ENCODE measurements at regions not wholly inside any gene's neighbourhood (a gene's known extent, or its start where the extent isn't known, plus 50 kb on each side); places are given as distances from the start of the nearest gene placed in this dataset.
"Not testable (repeated sequence)": the region's sequence is repeated elsewhere in the genome, so short reads cannot be mapped to it uniquely, and the experiment has no call there.

- H3K9ac ChIP-seq (ENCODE audit: insufficient read depth, low read depth, low read length); BruUV-seq (replicated peaks); H2AFZ ChIP-seq (ENCODE audit: low read length); H4K20me1 ChIP-seq (ENCODE audit: insufficient read depth, low read length); H3K79me2 ChIP-seq (ENCODE audit: insufficient read depth, low read length); H3K4me1 ChIP-seq (ENCODE audit: insufficient read depth, low read length); DNase-seq (ENCODE audit: low spot score); H3K9me3 ChIP-seq (ENCODE audit: low read length); H3K4me2 ChIP-seq (ENCODE audit: low read depth, low read length); H3K27ac ChIP-seq (ENCODE audit: extremely low read length, insufficient read depth, low read length); POLR2A ChIA-PET; CTCF ChIA-PET (ENCODE audit: low intra/inter-chr PET ratio, low total read pairs); in situ Hi-C loops (cut with HindIII; ENCODE audit: extremely low pct_ligation_motif_present, low pct_unique_long_range_greater_than_20kb); H3K36me3 ChIP-seq (replicated peaks in 1 of 2; ENCODE audit: control insufficient read depth in 1 of 2, insufficient read depth in 2 of 2, low read length in 2 of 2); FAIRE-seq; H3K27me3 ChIP-seq (ENCODE audit: control insufficient read depth in 1 of 2, insufficient read depth in 2 of 2, low read length in 2 of 2); H3K4me3 ChIP-seq (replicated peaks in 1 of 3; ENCODE audit: insufficient read depth in 1 of 3, low read depth in 2 of 3, low read length in 3 of 3); ATAC-seq; intact Hi-C loops (cut with micrococcal nuclease; ENCODE audit: unreplicated experiment): not testable (repeated sequence)
- 9% methylated on average over 3 of the region's 3 CpGs for WGBS (ENCODE audit: low lambda C conversion rate)
Observed at GRCh38 chr5:18295696-18296095, 661.4 kb downstream of the TAF11L14 start.

GRCh38 chr5:18299166-18299565, 664.9 kb downstream of the TAF11L14 start:
- Histone ChIP-seq H3K9me3 (ENCODE audit: low read length) (no peaks in the 10 kb centered on the region; the same call in none of the 2 replicates), H3K4me1 (ENCODE audit: insufficient read depth, low read length) (no peaks in the 10 kb centered on the region), H3K79me2 (ENCODE audit: insufficient read depth, low read length) (no peaks in the 10 kb centered on the region), H3K36me3 (replicated peaks in 1 of 2; ENCODE audit: control insufficient read depth in 1 of 2, insufficient read depth in 2 of 2, low read length in 2 of 2) (no peaks in the 10 kb centered on the region), H3K9ac (ENCODE audit: insufficient read depth, low read depth, low read length) (no peak overlapping the region), H3K27ac (ENCODE audit: extremely low read length, insufficient read depth, low read length) (no peak overlapping the region), H3K4me3 (replicated peaks in 1 of 3; ENCODE audit: insufficient read depth in 1 of 3, low read depth in 2 of 3, low read length in 3 of 3) (no peak overlapping the region), H3K27me3 (ENCODE audit: control insufficient read depth in 1 of 2, insufficient read depth in 2 of 2, low read length in 2 of 2) (no peaks in the 10 kb centered on the region), H2AFZ (ENCODE audit: low read length) (no peak overlapping the region), H3K4me2 (ENCODE audit: low read depth, low read length) (no peak overlapping the region), H4K20me1 (ENCODE audit: insufficient read depth, low read length) (no peaks in the 10 kb centered on the region)
- TF ChIP-seq CENPX (CRISPR knock-in tag; IDR thresholded peaks at IDR 0.05), result no peak
- no peak for TF ChIP-seq MAF1 (CRISPR knock-in tag; IDR thresholded peaks at IDR 0.05; ENCODE audit: borderline replicate concordance)
- TF ChIP-seq ZNF616 (CRISPR knock-in tag; IDR thresholded peaks at IDR 0.05; ENCODE audit: low read depth), result no peak
- ChIA-PET POLR2A (no interaction called here), CTCF (ENCODE audit: low intra/inter-chr PET ratio, low total read pairs) (no interaction called here)
- ATAC-seq (no peak), DNase-seq (ENCODE audit: low spot score) (no peak), FAIRE-seq (no peak)
- in situ Hi-C loops (cut with HindIII; ENCODE audit: extremely low pct_ligation_motif_present, low pct_unique_long_range_greater_than_20kb), result no loop called here
- no TSS peak for BruUV-seq (replicated peaks)
- intact Hi-C loops (cut with micrococcal nuclease; ENCODE audit: unreplicated experiment), result no loop called here

Data from HepG2 (cell line).